HG03439 (cell line): ENCODE measurements at regions not wholly inside any gene's neighbourhood (a gene's known extent, or its start where the extent isn't known, plus 50 kb on each side); places are given as distances from the start of the nearest gene placed in this dataset.

Experiments
- ATAC-seq: cut with Tn5 transposase; IDR thresholded peaks from one replicate; pipeline ENCODE4 v1.9.1; 2021; ENCODE audit warnings: mild to moderate bottlenecking, moderate library complexity; ENCODE audit not compliant: unreplicated experiment

DNA sequence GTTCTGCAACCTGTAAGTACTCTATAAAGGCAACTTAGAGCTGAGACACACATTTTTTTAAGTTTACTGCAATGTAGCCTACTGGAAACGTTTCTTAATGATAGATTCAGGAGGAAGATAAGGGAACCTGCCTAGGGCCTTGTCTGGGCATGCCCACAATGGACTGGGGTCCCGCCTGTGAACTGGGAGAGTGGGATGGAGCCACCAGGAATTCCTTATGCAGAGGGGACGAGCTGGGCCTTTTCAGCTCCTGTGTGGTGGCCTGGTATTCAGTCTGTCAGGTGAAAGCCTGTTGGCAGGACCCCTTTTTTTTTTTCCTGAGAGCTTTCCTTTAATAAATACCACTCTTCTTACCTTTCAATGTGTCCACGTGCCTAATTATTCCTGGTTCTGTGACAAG lies 384.4 kb upstream of the ZWINT start:
- ATAC-seq = no peak

DNA sequence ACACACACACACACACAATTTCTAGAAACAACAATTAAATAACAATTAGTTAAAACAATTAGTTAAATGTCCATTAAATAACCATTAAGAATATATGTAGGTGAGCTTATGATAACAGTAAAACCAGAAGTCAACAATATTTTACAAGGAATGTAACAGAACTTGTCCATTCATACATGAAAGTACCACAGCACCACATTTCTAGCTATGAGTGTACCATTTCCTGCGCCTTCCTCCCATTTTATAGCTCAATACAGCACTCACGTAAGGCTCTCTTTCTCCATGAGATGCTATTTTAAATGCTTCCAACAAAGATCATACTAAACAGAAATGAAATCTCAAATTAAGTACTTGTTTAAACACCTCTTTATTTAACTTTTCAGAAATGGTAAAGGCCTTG lies 367.3 kb upstream of the ZWINT start:
- no peak for ATAC-seq

DNA sequence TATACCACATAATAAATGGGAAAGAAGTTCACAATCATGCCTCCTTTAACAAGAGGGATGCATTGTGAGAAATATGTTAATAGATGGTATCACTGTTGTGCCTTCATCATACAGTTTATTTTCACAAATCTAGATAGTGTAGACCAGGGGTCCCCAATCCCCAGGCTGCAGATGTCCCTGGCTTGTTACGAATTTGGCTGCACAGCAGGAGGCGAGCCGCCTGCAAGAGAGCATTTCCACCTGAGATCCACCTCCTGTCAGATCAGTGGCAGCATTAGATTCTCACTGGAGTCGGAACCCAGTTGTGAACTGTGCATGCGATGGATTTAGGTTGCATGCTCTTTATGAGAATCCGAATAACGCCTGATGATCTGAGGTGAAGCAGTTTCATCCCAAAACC lies 361.9 kb upstream of the ZWINT start:
- ATAC-seq = no peak

DNA sequence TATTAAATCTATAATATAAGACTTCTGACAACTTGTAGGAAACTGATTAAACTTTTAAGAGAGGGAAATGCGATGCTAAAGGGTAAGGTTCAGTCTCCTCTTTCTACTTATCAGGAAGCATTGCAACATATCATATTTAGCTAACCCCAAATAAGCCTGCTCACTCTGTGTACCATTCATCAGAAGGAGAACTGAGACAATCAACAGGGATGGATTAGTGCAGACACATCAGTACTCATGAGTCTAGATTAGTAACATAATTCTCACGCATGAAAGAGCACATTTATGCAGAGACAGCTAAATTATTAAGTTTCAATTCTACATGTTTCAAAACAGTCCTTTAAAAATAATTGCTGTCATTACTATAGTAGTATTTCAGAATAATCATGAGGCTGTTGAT lies 354.2 kb upstream of the ZWINT start:
- ATAC-seq = no peak

GRCh38 chr10:56698506-56698905 lies 337.4 kb upstream of the ZWINT start:
- ATAC-seq = no peak

GRCh38 chr10:56679578-56679977 lies 318.5 kb upstream of the ZWINT start:
- no peak for ATAC-seq

- ATAC-seq = no peak
Observed at GRCh38 chr10:56662765-56663447, 301.8 kb upstream of the ZWINT start.

DNA sequence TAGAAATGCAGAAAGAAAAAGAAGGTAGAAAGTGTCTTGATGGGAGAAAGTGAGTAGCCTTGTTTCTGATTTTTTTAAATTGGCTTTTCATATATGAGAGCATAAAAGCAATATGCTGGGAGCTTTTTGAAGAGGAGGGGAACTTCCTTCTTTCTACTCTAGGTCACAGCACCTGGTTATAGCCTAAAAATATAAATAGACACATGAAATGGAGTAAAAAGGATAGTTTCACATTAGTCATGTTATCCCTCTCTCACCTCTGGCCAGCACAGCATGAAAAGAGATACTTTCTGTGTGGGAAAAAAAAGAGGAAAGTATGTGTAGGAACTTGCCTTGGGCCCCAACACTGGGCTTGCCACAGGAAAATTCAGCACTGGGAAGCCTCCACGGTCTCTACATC lies 292.2 kb upstream of the ZWINT start:
- ATAC-seq = no peak

- ATAC-seq = no peak
Observed at GRCh38 chr10:56646329-56647111, 285.5 kb upstream of the ZWINT start.

GRCh38 chr10:56633876-56634452 lies 272.9 kb upstream of the ZWINT start:
- peak; percentile 98 for ATAC-seq

DNA sequence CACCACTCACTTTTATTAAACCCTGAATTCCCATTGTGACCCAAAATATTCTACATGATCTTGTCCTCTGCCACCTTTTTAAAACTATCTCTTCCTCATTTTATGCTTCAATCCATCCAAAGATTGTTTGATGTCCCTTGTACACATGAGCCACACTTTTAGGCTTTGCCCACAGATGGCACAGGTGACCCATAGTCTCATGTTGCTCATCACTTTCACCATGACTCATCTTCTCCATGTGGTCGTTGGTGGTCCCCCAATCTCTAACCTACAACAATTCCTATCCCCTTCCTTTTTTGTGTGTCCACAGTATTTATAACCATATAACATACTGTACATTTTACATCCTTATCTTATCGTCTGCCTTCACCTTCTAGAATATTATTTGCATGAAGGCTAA lies 271.5 kb upstream of the ZWINT start:
- no peak for ATAC-seq

DNA sequence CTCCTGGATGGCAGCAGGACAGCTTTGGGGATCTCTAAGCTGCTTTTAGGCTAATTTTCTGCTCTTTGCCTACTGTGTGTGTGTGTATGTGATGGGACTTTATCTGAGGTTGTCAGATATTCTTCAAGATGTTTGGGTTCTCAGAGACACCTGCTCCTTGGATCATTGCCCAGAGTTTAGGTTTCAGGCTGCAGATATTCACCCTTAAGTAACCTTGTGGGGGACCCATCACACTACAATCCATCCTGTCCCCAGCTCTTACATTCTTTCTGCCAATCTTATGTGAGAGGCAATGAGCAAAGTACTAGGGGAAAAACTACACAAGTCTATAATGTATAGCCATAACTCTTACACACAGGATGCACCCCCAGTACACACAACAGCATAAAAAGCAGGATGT lies 263.0 kb upstream of the ZWINT start:
- no peak for ATAC-seq

DNA sequence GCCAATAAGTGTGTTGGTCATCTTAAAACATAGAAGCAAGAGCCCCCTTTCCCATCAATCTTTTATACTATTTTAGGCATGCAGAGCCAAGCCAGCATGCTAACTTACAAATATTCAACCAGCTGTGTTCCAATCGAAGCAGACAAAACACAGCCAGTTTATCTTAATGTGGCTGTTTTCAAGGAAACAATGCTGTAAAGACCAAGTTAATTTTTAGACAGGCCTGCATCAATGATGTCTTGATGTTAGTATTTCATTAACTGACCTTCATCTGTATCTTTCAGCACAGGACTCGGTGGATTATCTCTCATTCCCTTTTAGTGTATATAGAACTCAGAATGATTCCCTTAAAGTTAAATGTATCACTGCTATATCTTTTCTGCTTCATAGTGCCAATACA lies 262.0 kb upstream of the ZWINT start:
- ATAC-seq = no peak

GRCh38 chr10:56622335-56622973 lies 261.4 kb upstream of the ZWINT start:
- peak; percentile 82 for ATAC-seq

- no peak for ATAC-seq
Observed at GRCh38 chr10:56606202-56606601, 245.1 kb upstream of the ZWINT start.

GRCh38 chr10:56605051-56605450 lies 244.0 kb upstream of the ZWINT start:
- no peak for ATAC-seq

DNA sequence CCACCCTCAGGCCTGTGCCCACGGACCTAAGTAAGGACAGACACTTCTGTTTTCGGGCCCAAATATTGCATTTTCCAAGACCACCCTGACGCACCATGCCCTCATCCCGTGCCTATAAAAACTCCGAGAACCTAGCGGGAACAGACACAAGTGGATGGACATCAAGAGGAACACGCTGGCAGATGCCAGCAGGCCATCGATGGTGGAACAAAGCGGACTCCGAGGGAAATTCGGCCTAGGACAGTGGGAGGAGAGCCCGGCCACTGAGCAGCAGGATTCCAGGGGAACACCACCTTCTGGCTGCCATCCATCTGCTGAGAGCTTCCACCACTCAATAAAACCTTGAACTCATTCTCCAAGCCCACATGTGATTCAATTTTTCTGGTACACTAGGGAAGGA lies 243.6 kb upstream of the ZWINT start:
- ATAC-seq = no peak

GRCh38 chr10:56599201-56599600 lies 238.1 kb upstream of the ZWINT start:
- ATAC-seq = no peak

DNA sequence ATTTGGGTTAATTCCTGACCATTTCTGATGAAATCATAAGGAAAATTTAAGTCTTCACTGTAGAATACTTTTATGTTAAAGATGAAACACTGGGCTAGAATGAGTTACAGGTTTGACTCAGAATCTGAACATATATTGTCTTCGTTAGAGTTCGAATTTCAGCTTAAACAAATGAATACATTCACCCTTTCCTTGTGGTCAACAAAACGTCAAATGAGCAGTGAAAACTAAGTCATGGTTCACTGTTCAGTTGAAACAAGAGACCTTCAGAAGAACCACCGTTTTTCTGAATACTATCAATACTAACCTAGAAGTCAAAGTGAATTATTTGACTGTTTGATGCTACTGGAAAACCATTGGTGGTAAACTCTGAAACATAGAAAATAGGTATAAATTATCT lies 235.2 kb upstream of the ZWINT start:
- no peak for ATAC-seq

DNA sequence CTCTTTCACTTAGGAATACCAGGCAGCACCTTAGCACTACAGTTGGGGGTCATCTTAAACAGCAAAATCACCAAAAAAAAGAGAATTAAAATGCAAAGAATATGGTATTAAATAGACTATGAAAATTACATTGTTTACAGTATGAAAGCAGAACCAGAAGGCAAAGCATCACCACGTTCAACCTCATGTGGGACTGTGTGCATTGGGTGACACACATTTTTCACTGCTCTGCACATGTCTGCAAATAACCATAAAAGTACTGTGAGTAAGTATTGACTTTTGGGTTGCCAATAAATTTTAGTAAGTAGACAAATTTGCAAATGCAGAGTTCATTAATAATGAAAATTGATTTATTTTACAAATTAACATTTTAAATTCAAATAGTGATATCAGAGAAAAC lies 232.1 kb upstream of the ZWINT start:
- ATAC-seq = no peak

DNA sequence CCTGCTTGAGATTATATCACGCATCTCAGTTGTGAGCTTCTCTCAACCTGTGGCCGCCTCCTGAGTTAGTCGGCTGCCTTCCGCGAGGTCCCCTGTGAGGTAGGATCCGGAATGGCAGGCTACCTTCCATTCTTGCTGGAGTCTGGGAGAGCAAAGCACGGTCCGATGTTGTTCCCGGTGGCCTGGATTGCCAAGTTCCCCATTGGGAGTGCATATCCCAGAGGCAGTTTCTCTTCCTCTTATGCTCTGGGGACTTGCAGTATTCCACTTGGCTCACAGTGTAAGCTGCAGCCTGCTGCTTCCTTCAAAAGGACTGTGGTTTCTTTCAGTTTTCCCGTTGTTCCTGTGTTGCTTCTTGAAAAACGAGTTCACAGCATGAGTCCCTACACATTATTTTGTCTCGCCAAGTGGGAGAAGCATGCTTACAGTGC lies 225.4 kb upstream of the ZWINT start:
- no peak for ATAC-seq
